Activated naive CD8-positive, alpha-beta T cell treated with anti-CD3 and anti-CD28 coated beads, Interleukin-2, amount 50 U/mL, for 24 hours (primary cell): ENCODE measurements at regions not wholly inside any gene's neighbourhood (a gene's known extent, or its start where the extent isn't known, plus 50 kb on each side); places are given as distances from the start of the nearest gene placed in this dataset.
A peak's percentile ranks its signal among the peaks of the same experiment; 100 is the strongest.

ENCODE experiments used
- ATAC-seq: fragments of 150-1000 bp; cut with Tn5 transposase; one replicate; pipeline ENCODE4 v1.10.0; 2021
- DNase-seq: peaks from one replicate; pipeline ENCODE4 v3.0.0; 2021
- H3K27ac Mint-ChIP-seq: one replicate; pipeline ENCODE4 v1.8.0; 2021; ENCODE audit warnings: mild to moderate bottlenecking, mixed read lengths
- H3K27me3 Mint-ChIP-seq: one replicate; pipeline ENCODE4 v1.8.0; 2021; ENCODE audit warnings: mixed read lengths
- H3K36me3 Mint-ChIP-seq: one replicate; pipeline ENCODE4 v1.8.0; 2021; ENCODE audit warnings: low read depth, mixed read lengths
- H3K4me1 Mint-ChIP-seq: one replicate; pipeline ENCODE4 v1.8.0; 2021; ENCODE audit warnings: mixed read lengths
- H3K4me3 Mint-ChIP-seq: one replicate; pipeline ENCODE4 v1.8.0; 2021; ENCODE audit warnings: mild to moderate bottlenecking, moderate library complexity, mixed read lengths
- H3K9me3 Mint-ChIP-seq: one replicate; pipeline ENCODE4 v1.8.0; 2021; ENCODE audit warnings: mixed read lengths

DNA sequence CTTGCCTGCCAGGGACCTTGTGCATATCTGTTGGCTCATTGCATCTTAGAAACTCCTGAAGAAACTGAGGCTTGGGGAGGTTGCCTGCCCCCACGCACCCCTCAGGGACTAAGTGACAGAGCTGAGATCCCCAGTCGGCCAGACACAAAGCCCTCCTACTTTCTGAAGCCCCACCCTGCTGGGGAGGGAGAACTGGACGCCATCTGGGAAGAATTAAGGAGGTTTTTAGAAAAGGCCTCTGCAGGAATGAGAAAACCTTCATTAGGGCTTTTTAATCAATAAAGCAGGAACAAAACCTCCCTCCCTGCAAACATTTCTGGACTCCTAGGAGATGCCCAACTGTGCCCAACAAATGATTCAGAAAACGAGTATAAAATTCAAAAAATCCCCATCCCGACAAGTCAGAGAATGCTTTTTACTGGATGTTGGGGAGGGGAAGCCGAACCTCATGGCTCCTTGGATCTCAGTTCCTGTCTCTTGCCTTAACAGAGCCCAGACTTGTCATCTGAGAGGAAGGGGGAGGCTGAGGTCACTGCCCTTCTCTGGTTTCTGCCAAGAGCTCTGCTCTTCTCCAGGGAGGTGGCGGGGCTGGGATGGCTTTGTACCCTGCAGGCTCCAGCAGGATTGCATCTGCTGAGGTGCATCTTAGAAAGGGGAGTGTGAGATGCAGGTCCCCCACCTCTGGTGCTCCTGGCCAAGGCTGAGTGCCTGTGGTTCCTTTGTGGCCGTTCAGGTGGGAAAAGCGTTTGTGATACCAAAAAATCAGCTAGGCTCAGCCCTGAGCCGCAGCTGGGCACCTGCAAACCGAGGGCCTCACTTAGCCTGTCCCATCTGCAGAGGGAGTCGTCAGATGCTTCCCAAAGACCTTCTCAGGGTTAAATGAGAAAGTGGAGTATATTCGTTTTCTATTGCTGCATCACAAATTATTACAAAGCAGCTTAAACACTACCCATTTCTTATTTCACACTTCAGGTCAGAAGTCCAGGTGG, 142.4 kb downstream of the ZFP36L2 start:
- ATAC-seq (no peak), DNase-seq (no peak)
- H3K27me3 Mint-ChIP-seq: no peaks in the 10 kb centered on the region
- H3K9me3 Mint-ChIP-seq: no peaks in the 10 kb centered on the region
- peaks cover 12% of the 10 kb centered on the region for H3K4me1 Mint-ChIP-seq
- no peak overlapping the region for H3K4me3 Mint-ChIP-seq
- no peak overlapping the region for H3K27ac Mint-ChIP-seq
- no peaks in the 10 kb centered on the region for H3K36me3 Mint-ChIP-seq

DNA sequence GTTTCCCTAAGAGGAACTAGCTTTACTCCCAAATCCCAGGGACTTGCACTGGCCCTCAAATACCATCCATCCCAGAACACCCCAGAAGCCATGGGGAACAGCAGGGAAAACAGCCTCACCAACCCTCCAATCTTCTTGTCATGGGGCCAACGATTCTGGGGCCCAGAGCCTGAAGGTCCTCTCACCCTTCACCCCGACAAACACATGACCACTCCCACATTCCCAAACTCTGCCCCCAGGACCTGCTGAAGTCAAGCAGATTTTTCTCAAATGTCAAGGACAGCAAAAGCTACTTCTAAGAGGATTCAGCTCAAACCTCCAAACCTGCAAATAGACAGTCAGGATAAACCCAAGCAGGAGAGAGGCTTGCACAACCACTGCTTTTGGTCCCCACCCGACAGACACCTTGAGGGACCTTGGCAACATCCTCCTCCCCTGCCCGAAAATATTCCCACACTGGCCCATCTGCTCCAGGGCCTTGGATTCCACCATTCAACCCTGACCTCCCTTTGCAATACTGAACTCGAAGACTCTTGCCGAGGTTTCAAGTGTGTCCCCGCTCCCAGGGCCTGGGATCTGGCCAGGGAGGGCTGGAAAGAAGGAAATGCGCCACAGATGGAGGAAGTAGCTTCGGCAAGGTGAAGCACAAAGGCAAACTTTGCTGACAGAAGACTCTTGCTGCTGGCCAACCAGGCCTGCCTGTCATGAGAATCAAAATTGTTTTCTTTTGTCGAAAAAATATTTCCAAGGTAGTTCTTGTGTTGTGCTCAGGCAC, 143.3 kb downstream of the ZFP36L2 start:
- Mint-ChIP-seq H3K4me1 (peaks cover 12% of the 10 kb centered on the region), H3K27me3 (no peaks in the 10 kb centered on the region), H3K27ac (no peak overlapping the region), H3K36me3 (no peaks in the 10 kb centered on the region), H3K9me3 (no peaks in the 10 kb centered on the region), H3K4me3 (no peak overlapping the region)
- ATAC-seq (no peak), DNase-seq (no peak)

DNA sequence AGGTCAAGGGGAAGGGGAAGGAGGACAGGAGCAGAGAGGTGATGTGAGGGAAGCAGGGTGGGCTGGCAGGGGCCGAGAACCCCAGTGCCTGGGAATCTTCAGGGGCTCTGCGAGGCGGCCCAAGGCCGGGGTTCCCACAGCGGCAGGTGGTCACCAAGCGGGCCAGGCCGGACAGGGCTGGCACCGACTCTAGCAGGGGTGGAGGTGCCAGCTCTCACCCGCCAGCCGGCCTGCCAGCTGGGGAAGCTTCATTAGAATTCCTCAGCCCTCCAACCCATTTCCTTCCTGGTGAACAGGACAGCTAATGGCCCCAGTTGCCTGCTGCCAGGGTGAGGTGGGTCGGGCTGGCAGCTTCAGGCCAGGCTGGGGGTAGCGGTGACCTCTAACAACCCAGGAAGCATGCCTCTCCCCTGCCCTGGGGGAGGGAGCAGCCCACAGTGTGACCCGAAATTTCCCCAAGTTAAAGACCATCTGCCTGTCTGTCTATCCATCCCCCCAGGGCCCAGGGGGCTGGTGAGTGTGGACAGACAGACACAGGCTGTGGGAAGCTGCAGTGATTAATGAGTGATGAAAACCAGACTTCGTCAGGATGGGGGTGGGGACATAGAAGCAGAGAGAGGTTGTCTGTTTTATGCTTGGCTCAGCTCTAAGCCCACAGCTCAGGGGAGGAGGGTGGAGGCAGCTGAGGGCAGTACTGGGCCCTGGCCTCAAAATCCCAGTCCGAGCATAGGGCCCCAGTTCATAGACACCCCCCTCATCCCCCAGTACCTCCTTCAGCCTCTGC, 144.1 kb downstream of the ZFP36L2 start:
- Mint-ChIP-seq H3K4me3 (no peak overlapping the region), H3K27me3 (no peaks in the 10 kb centered on the region), H3K27ac (no peak overlapping the region), H3K36me3 (no peaks in the 10 kb centered on the region), H3K9me3 (no peaks in the 10 kb centered on the region), H3K4me1 (peaks cover 12% of the 10 kb centered on the region)
- ATAC-seq: peak; percentile 33
- no peak for DNase-seq

DNA sequence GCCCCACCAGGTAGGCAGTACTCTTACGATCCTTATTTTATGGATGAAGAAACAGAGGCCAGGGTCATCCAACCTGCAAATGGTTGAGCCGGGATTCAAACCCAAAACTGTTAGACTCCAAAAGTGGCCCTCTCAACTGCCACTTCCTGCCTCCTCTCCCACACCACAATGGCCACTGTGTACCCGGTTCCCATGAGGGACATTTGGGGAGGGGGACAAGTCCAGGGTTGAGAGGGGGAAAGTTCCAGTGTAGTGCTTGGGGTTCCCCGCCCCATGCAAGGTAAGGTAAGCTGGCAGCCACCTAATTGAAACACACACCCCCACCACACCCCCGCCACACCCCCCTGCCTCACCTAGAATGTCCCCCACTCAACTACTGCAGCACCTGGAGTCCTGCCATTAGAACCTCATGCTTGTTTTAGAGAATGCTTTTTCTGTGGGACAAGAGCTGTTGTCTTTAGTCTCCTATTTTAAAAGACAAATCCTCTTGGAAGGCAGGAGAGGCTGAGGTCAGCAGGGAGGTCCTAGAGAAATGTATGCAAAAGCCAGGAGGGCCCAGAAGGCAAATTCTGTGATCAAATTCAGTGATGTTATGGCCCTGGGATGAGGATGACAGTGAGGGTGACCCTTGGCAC, 145.2 kb downstream of the ZFP36L2 start:
- Mint-ChIP-seq H3K9me3 (no peaks in the 10 kb centered on the region), H3K27me3 (no peaks in the 10 kb centered on the region), H3K4me3 (no peak overlapping the region), H3K36me3 (no peaks in the 10 kb centered on the region), H3K4me1 (peaks cover 11% of the 10 kb centered on the region), H3K27ac (no peak overlapping the region)
- no peak for ATAC-seq
- no peak for DNase-seq

DNA sequence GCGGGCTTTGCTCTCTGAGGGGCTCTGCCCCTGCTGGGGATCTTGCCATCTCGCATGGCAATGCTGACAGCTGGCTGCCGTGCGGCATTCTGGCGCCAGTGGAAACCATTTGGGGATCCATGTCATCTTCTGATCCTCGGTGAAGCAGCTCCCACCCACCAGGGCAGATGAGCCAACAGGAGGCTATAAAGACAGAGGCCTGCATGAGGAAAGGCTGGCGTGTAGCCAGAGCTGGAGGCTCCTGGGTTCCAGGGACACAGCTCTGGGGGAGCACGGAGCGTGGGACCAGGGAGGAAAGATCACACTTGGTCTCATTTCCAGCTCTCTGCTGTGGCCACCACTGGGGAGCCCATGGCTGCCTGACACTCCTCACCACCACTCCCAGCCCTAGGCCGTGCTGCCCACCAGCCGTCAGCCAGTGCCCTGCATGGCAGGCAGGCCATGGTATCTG, 145.8 kb downstream of the ZFP36L2 start:
- no peak overlapping the region for H3K27ac Mint-ChIP-seq
- no peaks in the 10 kb centered on the region for H3K9me3 Mint-ChIP-seq
- no peak overlapping the region for H3K4me3 Mint-ChIP-seq
- no peak for ATAC-seq
- DNase-seq: no peak
- no peaks in the 10 kb centered on the region for H3K27me3 Mint-ChIP-seq
- no peaks in the 10 kb centered on the region for H3K36me3 Mint-ChIP-seq
- H3K4me1 Mint-ChIP-seq: peaks cover 9% of the 10 kb centered on the region

DNA sequence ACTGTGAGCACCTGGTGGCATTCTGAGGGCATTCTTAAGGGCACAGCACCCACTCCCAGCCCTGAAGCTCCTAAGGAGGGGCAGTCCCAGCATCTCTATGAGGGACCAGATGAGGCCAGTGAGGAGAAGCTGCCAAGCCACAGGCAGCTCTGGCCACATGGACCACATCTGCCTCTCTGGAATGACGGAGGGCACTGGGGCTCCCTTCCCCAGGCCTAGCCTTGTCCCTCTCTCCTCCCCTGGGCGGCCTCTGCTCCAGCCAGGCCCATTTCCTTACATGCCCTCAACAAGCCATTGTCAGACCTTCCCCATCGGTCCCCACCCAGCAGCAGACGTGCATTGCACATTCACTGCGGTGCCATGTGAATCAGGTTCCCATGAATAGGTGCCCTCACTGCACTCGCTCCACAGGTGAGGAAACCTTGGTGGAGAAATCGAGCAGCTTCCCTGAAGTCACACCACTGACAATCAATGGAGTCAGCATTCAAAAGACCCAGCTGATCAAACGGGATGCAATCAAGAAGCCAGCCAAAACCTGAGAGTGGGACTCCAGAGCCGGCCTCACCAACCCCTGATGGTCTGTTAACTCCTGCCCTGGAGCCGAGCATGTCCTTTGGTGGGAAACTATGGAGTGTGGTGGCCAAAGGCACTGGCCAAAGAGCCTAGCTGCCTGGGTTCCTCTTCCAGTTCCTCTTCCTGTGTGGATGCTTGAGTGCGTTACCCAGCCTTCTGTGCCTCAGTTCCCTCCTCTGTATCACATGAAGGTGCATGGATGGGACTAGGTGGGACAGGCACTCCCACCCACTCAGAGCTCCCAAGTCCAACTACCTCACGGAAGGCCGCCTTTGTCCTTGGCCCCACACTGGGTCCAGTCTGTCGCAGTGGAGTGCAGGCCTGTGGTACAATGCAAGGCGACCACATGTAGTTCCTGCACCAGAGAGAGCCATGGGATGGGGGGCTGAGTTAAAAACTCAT, 147.3 kb downstream of the ZFP36L2 start:
- ATAC-seq (no peak), DNase-seq (no peak)
- Mint-ChIP-seq H3K4me1 (peaks cover 2% of the 10 kb centered on the region), H3K27ac (no peak overlapping the region), H3K4me3 (no peak overlapping the region), H3K36me3 (no peaks in the 10 kb centered on the region), H3K9me3 (no peaks in the 10 kb centered on the region), H3K27me3 (no peaks in the 10 kb centered on the region)

DNA sequence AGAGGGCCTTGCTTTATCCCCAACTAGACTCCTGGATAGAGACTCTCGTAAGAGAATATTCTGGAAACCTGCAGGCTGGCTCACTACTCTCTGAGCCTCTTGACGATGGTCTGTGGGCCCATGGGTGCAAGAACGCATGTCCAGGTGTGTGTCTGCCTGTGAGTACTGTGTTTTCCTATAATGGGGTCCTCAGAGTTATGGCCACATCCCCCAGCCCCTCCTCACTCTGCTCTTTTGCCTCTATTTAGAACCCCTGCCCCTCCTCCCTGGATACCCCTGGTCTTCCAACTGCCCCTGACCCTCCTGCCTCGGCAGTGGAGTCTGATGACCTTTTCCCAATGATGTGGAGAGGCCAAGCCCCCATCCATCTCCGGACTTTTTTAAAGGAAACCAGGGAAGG, 148.1 kb downstream of the ZFP36L2 start:
- no peak overlapping the region for H3K27ac Mint-ChIP-seq
- H3K9me3 Mint-ChIP-seq: no peaks in the 10 kb centered on the region
- no peak for DNase-seq
- peaks cover 2% of the 10 kb centered on the region for H3K4me1 Mint-ChIP-seq
- no peaks in the 10 kb centered on the region for H3K27me3 Mint-ChIP-seq
- H3K4me3 Mint-ChIP-seq: no peak overlapping the region
- no peaks in the 10 kb centered on the region for H3K36me3 Mint-ChIP-seq
- ATAC-seq: no peak

DNA sequence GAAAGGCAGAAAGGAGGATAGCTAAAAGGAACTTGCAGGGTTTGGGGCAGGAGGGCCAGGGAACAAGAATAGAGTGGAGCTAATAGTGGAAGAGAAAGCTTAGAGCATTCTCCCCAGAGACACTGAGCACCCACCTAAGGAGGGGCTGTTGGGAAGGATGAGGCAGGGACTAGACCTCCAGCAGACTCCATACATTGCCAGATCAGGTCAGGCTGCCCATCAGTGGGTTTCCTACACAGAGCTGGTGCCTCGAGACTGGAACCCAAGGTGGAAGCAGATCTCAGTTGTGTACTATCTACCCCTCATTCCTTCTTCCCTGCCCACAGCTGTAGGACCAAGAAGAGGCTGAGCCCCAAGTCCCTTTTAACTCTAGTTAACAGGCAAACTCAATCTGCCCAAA, 148.5 kb downstream of the ZFP36L2 start:
- H3K27me3 Mint-ChIP-seq: no peaks in the 10 kb centered on the region
- no peak overlapping the region for H3K27ac Mint-ChIP-seq
- H3K4me1 Mint-ChIP-seq: no peaks in the 10 kb centered on the region
- ATAC-seq (no peak), DNase-seq (no peak)
- H3K4me3 Mint-ChIP-seq: no peak overlapping the region
- no peaks in the 10 kb centered on the region for H3K36me3 Mint-ChIP-seq
- H3K9me3 Mint-ChIP-seq: no peaks in the 10 kb centered on the region

DNA sequence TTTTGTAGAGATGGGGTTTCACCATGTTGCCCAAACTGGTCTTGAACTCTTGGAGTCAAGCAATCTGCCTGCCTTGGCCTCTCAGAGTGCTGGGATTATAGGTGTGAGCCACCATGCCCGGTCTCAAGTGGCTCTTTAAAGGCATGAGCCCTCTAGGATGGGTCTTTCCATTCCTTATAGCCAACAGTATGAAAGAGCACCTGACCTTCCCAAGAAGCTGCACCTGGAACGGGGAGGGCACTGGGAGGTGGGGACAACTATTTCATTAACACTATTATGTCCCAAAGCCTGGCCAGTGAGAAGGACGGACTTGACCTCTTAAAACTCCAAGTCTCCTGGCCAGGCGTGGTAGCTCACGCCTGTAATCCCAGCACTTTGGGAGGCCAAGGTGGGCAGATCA, 149.7 kb downstream of the ZFP36L2 start:
- H3K4me3 Mint-ChIP-seq: no peak overlapping the region
- no peak overlapping the region for H3K27ac Mint-ChIP-seq
- DNase-seq (no peak), ATAC-seq (no peak)
- H3K36me3 Mint-ChIP-seq: no peaks in the 10 kb centered on the region
- H3K4me1 Mint-ChIP-seq: no peaks in the 10 kb centered on the region
- H3K9me3 Mint-ChIP-seq: no peaks in the 10 kb centered on the region
- H3K27me3 Mint-ChIP-seq: no peaks in the 10 kb centered on the region

DNA sequence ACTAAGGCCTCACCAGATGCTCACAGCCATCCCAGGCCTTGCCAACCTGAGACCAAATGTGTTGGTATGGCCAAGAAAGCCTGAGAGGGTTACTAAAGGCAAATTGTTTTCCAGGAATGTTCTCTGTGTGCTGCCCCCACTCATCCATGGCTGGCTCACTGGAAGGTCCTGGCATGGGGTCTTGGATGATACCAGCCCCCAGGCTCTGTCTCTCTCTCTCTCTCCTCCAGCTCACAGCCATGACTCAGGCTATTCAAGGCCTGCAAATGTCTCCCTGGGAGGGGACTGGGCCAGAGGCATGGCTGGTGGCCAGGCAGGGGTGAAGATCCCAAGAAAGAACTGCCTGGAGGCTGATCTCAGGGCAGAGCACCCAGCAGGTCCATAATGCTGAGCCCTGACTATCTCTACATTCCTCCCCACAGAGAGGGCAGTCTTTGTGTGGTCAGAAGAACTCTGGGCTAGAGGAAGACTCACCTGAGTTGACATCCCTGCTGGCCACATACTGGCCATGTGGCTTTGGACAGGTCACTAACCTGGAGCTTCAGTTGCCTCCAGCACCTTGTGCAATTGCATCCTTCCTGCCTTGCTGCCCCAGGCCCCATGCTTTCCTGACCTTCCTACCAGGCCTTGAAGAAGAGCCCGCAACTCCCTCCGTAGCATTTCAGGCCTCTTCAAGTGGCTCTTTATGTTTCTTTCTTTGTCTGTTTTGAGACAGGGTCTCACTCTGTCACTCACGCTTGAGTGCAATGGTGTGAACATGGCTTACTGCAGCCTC, 150.4 kb downstream of the ZFP36L2 start:
- Mint-ChIP-seq H3K27ac (no peak overlapping the region), H3K9me3 (no peaks in the 10 kb centered on the region), H3K36me3 (no peaks in the 10 kb centered on the region), H3K4me1 (no peaks in the 10 kb centered on the region), H3K4me3 (no peak overlapping the region), H3K27me3 (no peaks in the 10 kb centered on the region)
- ATAC-seq (no peak), DNase-seq (no peak)

DNA sequence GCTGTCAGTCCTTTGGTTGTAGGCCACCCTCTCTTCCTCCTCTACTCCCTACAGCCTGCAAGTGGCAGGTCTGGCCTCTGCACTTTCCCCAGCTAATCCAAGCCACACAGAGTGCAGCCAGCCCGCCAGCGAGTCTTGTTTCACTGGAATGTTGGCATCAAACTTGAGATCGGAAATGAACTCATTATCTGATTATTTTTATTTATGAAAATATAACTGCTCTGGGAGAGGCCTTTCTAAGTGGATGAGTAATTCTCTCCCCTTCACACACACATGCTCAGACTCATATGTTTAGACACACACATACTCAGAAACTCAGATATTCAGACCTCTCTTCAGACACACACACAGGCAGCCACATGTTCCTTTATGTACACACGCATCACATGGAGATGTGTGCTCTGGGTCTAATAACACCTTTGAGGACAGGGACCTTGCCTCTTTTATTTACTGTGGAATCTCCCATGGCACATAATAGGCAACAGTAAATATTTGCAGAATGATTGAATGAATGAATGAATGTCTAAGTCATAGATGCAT, 151.3 kb downstream of the ZFP36L2 start:
- Mint-ChIP-seq H3K4me3 (no peak overlapping the region), H3K9me3 (no peaks in the 10 kb centered on the region), H3K27me3 (no peaks in the 10 kb centered on the region), H3K27ac (no peak overlapping the region), H3K4me1 (no peaks in the 10 kb centered on the region), H3K36me3 (no peaks in the 10 kb centered on the region)
- ATAC-seq (no peak), DNase-seq (no peak)

DNA sequence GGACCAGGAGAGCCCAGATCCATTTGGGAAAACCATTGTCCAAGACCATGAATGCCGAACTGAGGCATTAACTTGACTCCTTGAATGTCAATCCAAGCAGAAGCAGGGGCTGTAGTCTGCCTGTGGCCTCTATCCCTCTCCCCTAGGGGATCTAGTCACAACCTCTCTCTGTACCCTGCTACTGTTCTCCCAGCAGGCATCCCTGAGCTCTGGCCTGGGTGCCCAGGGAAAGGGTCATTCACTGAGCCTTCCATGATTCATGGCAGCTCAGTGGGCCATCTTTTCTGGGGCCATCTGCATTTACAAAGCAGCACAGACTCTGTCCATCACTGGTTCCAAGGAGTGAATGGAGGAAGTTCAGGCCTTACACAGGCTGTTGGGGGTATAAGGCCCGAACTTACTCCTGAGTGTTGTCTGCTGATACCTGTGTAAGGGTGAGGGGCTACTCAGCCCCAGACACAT, 151.8 kb downstream of the ZFP36L2 start:
- Mint-ChIP-seq H3K9me3 (no peaks in the 10 kb centered on the region), H3K27me3 (no peaks in the 10 kb centered on the region), H3K4me1 (no peaks in the 10 kb centered on the region), H3K36me3 (no peaks in the 10 kb centered on the region), H3K4me3 (no peak overlapping the region), H3K27ac (no peak overlapping the region)
- ATAC-seq: no peak
- no peak for DNase-seq
